ENCODE measurements at regions not wholly inside any gene's neighbourhood (a gene's known extent, or its start where the extent isn't known, plus 50 kb on each side); places are given as distances from the start of the nearest gene placed in this dataset.

- TF ChIP-seq CTCF (IDR thresholded peaks at IDR 0.05) = no peak
- TF ChIP-seq POLR2A (IDR thresholded peaks at IDR 0.05) = no peak
- TF ChIP-seq POLR2AphosphoS5 (IDR thresholded peaks at IDR 0.05) = no peak
Measured at GRCh38 chr1:228945885-228946284, 210.6 kb downstream of the RHOU start.

Data from breast epithelium (tissue), 3 donors.